Cardiac muscle cell (in vitro differentiated cells and primary cell): ENCODE measurements at regions not wholly inside any gene's neighbourhood (a gene's known extent, or its start where the extent isn't known, plus 50 kb on each side); places are given as distances from the start of the nearest gene placed in this dataset.

Experiments
- DNase-seq, 2 donors: peaks; one replicate each; pipeline versions ENCODE4 v3.0.0 to v3.0.0-alpha.2; 2010 to 2017; ENCODE audit warnings: low read depth in 1 of 2, low spot score in 1 of 2
- H3K27ac ChIP-seq: fragments of 200-600 bp; sonication (generic); 2 replicates; pipeline ENCODE4 v1.5.1; 2016
- H3K27me3 ChIP-seq: fragments of 200-600 bp; sonication (generic); 2 replicates; pipeline ENCODE4 v1.6.0; 2016; ENCODE audit warnings: control low read depth
- H3K36me3 ChIP-seq: fragments of 200-600 bp; sonication (generic); 2 replicates; pipeline ENCODE4 v1.5.1; 2016; ENCODE audit warnings: control low read depth
- H3K4me1 ChIP-seq: fragments of 200-600 bp; sonication (generic); 2 replicates; pipeline ENCODE4 v1.8.1; 2017; ENCODE audit warnings: low read depth, mild to moderate bottlenecking, mixed run types
- H3K4me3 ChIP-seq: fragments of 200-600 bp; sonication (generic); 2 replicates; pipeline ENCODE4 v1.5.1; 2016; ENCODE audit warnings: mild to moderate bottlenecking
- H3K9me3 ChIP-seq: fragments of 200-600 bp; sonication (generic); 2 replicates; pipeline ENCODE4 v1.5.1; 2017; ENCODE audit warnings: low read depth, mild to moderate bottlenecking, control low read depth
- TF ChIP-seq, protein P1 (sequence below): IDR thresholded peaks from 2 replicates; pipeline ENCODE4 v1.5.1; 2012; ENCODE audit warnings: low read depth, mild to moderate bottlenecking, low read length

DNA sequence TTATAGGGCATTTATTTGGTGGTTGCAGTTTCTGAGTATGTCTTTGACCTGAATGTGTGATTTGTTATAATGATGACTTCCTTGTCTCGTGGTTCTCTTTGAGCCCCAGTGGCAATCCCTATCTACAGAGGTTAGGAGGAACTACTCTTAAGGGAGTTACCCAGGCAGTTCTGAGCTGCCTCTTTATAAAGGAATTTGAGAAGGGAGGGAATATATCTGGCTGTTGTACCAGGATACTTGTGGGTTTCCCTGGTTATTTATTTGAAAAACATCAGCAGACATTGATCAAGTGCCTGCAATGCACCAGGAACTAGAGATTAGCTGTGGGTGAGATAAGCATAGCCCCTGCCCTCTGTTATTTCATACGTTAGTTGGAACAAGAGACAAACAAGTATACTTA, 243.5 kb upstream of the ARHGAP20 start:
- no peak overlapping the region for H3K4me3 ChIP-seq

DNA sequence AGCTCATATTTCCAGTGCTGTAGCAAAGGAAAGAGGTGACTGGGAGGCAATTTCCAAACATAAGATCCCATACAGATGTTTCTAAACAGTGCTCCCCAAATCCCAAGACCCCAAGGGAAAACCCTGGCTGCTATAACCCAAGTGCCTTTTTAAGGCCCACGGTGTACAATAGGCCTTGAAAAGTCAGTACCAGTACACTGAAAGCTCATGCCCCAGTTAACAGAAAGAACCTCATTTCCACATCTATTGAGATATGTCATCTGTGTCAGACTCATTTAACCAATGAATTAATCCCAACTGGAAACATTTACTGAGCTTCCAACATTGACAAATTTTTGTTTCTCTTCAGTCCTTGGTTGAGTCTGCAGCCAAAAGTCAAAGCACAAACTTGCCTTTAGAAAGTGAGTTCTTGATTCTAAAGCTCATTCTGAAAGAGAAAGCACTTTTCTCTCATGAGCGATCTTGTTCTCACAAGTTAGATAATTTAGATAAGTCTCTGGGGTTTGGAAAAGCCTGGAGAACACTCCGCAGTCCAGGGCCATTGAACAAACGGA, 239.8 kb upstream of the ARHGAP20 start:
- no peak for DNase-seq
- no peak overlapping the region for H3K4me3 ChIP-seq
- H3K4me1 ChIP-seq, result no peaks in the 10 kb centered on the region
- H3K27me3 ChIP-seq, result no peaks in the 10 kb centered on the region
- H3K27ac ChIP-seq, result no peak overlapping the region
- H3K36me3 ChIP-seq, result no peaks in the 10 kb centered on the region
- H3K9me3 ChIP-seq, result no peaks in the 10 kb centered on the region
- TF ChIP-seq, protein P1, sequence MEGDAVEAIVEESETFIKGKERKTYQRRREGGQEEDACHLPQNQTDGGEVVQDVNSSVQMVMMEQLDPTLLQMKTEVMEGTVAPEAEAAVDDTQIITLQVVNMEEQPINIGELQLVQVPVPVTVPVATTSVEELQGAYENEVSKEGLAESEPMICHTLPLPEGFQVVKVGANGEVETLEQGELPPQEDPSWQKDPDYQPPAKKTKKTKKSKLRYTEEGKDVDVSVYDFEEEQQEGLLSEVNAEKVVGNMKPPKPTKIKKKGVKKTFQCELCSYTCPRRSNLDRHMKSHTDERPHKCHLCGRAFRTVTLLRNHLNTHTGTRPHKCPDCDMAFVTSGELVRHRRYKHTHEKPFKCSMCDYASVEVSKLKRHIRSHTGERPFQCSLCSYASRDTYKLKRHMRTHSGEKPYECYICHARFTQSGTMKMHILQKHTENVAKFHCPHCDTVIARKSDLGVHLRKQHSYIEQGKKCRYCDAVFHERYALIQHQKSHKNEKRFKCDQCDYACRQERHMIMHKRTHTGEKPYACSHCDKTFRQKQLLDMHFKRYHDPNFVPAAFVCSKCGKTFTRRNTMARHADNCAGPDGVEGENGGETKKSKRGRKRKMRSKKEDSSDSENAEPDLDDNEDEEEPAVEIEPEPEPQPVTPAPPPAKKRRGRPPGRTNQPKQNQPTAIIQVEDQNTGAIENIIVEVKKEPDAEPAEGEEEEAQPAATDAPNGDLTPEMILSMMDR, result no peak

More for the DNA sequence above, 243.5 kb upstream of the ARHGAP20 start:
- Histone ChIP-seq H3K27ac (no peak overlapping the region), H3K36me3 (no peaks in the 10 kb centered on the region), H3K9me3 (no peaks in the 10 kb centered on the region), H3K4me1 (no peaks in the 10 kb centered on the region), H3K27me3 (no peaks in the 10 kb centered on the region)
- no peak for DNase-seq
- TF ChIP-seq, protein P1, result no peak

DNA sequence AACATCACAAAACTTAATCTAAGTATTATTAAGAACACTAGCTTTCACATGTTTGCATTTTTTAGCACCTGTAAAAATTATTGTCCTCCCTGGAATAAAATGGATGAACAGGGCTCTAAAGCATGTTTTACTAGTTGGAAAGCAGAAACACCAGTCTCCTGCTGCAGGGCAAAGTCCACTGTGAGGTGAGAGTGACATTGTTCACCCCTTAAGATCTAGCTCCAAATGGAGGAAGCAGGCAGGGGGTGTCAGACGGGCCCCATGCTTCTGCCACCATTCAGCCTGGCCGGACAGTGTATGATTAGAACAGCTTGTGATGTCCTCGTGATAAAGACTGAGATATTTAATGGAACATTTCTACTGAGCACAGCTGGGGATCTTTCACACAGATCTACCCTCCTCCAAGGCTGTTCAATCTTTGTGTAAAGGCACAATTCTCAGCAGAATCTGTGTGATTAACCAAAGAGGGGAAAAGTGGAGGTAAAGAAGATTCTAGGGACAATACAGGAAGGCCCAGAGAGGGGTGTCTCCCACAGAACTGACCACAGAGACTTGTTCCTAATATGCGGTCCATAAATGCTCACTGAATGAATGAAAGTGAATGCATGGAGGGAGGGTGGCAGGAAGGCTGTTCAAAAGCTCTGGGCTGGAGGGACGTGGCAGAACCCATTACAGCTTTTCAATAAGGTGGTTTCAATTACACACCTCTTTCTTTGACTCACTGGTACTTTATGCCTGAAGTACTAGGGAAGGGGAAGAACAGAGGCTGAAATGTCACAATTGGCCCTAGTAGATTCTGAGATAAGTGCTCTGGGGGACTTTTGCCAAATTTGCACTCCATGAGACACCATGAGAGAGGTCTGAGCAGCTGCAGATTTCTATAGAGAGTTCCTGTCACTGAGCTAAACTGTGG, 239.1 kb upstream of the ARHGAP20 start:
- Histone ChIP-seq H3K27me3 (no peaks in the 10 kb centered on the region), H3K4me3 (no peak overlapping the region), H3K27ac (no peak overlapping the region), H3K9me3 (no peaks in the 10 kb centered on the region), H3K36me3 (no peaks in the 10 kb centered on the region), H3K4me1 (no peaks in the 10 kb centered on the region)
- TF ChIP-seq, protein P1, result no peak
- DNase-seq, result no peak

DNA sequence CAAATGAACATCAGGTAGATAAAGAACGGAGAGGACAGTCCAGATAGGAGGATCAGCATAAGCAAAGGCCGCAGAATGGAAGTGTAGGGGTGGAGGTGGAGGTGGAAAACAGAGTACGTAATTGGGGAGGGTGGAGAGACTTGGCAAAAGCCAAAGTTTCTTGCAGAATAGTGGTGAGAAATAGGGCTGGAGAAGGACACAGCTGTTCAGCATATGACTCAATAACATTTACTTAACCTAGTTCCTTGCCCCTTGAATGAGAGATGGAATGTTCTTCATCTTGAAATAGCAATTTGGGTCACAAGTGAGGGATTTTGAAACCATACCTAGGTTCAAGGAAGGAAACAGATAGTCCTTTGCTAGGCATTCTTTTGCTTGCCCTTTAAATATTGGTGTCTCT, 235.9 kb upstream of the ARHGAP20 start:
- H3K9me3 ChIP-seq, result no peaks in the 10 kb centered on the region
- H3K27me3 ChIP-seq, result no peaks in the 10 kb centered on the region
- TF ChIP-seq, protein P1, result no peak
- DNase-seq, result peak in 1 of 2 donors; percentile 45
- H3K4me1 ChIP-seq, result no peaks in the 10 kb centered on the region
- H3K36me3 ChIP-seq, result no peaks in the 10 kb centered on the region
- H3K27ac ChIP-seq, result no peak overlapping the region
- no peak overlapping the region for H3K4me3 ChIP-seq

DNA sequence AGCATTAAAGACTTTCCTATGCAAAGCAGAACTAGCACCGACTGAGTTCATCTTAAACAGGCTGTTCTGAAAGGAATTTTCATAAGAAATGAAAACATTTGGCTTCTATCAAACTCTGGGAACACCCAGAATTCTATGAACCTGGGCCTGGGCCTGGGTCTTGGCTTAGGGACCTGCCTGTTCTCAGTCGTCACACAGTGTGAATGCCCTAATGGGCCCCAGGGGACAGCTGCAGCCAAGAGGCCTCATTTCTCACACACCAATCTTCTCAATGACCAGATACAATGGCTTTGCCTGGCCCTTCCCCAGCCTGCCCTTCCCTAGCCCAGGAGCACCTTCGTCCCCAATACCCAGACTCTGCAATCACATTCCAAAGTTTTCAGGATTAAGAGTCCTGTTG, 234.9 kb upstream of the ARHGAP20 start:
- H3K27me3 ChIP-seq, result no peaks in the 10 kb centered on the region
- no peaks in the 10 kb centered on the region for H3K36me3 ChIP-seq
- DNase-seq, result no peak
- H3K9me3 ChIP-seq, result no peaks in the 10 kb centered on the region
- no peak overlapping the region for H3K27ac ChIP-seq
- TF ChIP-seq, protein P1, result no peak
- no peak overlapping the region for H3K4me3 ChIP-seq
- H3K4me1 ChIP-seq, result no peaks in the 10 kb centered on the region
